BLaER1 (cell line): ENCODE measurements at regions not wholly inside any gene's neighbourhood (a gene's known extent, or its start where the extent isn't known, plus 50 kb on each side); places are given as distances from the start of the nearest gene placed in this dataset.

Experiments used
- H3K27ac ChIP-seq: shearing (Covaris generic); formaldehyde crosslinking; 2 replicates; pipeline ENCODE4 v1.8.1; 2022
- H3K27me3 ChIP-seq: shearing (Covaris generic); formaldehyde crosslinking; 2 replicates; pipeline ENCODE4 v1.8.1; 2022
- H3K36me3 ChIP-seq: shearing (Covaris generic); formaldehyde crosslinking; 2 replicates; pipeline ENCODE4 v1.8.1; 2022
- H3K4me1 ChIP-seq: shearing (Covaris generic); formaldehyde crosslinking; 2 replicates; pipeline ENCODE4 v1.8.1; 2022
- H3K4me2 ChIP-seq: shearing (Covaris generic); formaldehyde crosslinking; 2 replicates; pipeline ENCODE4 v1.8.1; 2022
- H3K4me3 ChIP-seq: shearing (Covaris generic); formaldehyde crosslinking; 2 replicates; pipeline ENCODE4 v1.8.1; 2022
- H3K9ac ChIP-seq: shearing (Covaris generic); formaldehyde crosslinking; 2 replicates; pipeline ENCODE4 v1.8.1; 2022
- H3K9me3 ChIP-seq: shearing (Covaris generic); formaldehyde crosslinking; 2 replicates; pipeline ENCODE4 v1.8.1; 2022
- H4K20me1 ChIP-seq: shearing (Covaris generic); formaldehyde crosslinking; 2 replicates; pipeline ENCODE4 v1.8.1; 2022
- Cebpa-rat ChIP-seq: shearing (Covaris generic); IDR thresholded peaks from 2 replicates; pipeline ENCODE4 v1.8.1; 2022

GRCh38 chr1:82486969-82487368 lies 686.2 kb downstream of the ADGRL2 start:
- Histone ChIP-seq H3K4me1 (no peaks in the 10 kb centered on the region), H3K4me2 (no peak overlapping the region), H3K27ac (no peak overlapping the region), H3K9ac (no peak overlapping the region), H3K27me3 (no peaks in the 10 kb centered on the region), H4K20me1 (no peaks in the 10 kb centered on the region), H3K4me3 (no peak overlapping the region), H3K9me3 (no peaks in the 10 kb centered on the region), H3K36me3 (no peaks in the 10 kb centered on the region)
- no peak for TF ChIP-seq Cebpa-rat

GRCh38 chr1:82486468-82486867 lies 685.7 kb downstream of the ADGRL2 start:
- Histone ChIP-seq H3K27me3 (no peaks in the 10 kb centered on the region), H3K9ac (no peak overlapping the region), H3K4me2 (no peak overlapping the region), H3K4me1 (no peaks in the 10 kb centered on the region), H3K27ac (no peak overlapping the region), H3K36me3 (no peaks in the 10 kb centered on the region), H3K4me3 (no peak overlapping the region), H3K9me3 (no peaks in the 10 kb centered on the region), H4K20me1 (no peaks in the 10 kb centered on the region)
- no peak for TF ChIP-seq Cebpa-rat

GRCh38 chr1:82485591-82486369 lies 685.0 kb downstream of the ADGRL2 start:
- Histone ChIP-seq H3K27me3 (no peaks in the 10 kb centered on the region), H3K36me3 (no peaks in the 10 kb centered on the region), H3K4me3 (no peak overlapping the region), H3K4me2 (no peak overlapping the region), H3K9me3 (no peaks in the 10 kb centered on the region), H3K27ac (no peak overlapping the region), H4K20me1 (no peaks in the 10 kb centered on the region), H3K9ac (no peak overlapping the region), H3K4me1 (no peaks in the 10 kb centered on the region)
- TF ChIP-seq Cebpa-rat, result no peak

GRCh38 chr1:82483146-82483545 lies 682.4 kb downstream of the ADGRL2 start:
- no peak overlapping the region for H3K9ac ChIP-seq
- H3K27ac ChIP-seq, result no peak overlapping the region
- no peaks in the 10 kb centered on the region for H3K36me3 ChIP-seq
- no peaks in the 10 kb centered on the region for H3K4me1 ChIP-seq
- H3K9me3 ChIP-seq, result no peaks in the 10 kb centered on the region
- no peaks in the 10 kb centered on the region for H3K27me3 ChIP-seq
- TF ChIP-seq Cebpa-rat, result no peak
- H3K4me3 ChIP-seq, result no peak overlapping the region
- no peak overlapping the region for H3K4me2 ChIP-seq
- no peaks in the 10 kb centered on the region for H4K20me1 ChIP-seq

- no peak overlapping the region for H3K9ac ChIP-seq
- no peaks in the 10 kb centered on the region for H3K27me3 ChIP-seq
- no peaks in the 10 kb centered on the region for H3K4me1 ChIP-seq
- H4K20me1 ChIP-seq, result no peaks in the 10 kb centered on the region
- no peak overlapping the region for H3K4me3 ChIP-seq
- H3K9me3 ChIP-seq, result no peaks in the 10 kb centered on the region
- no peak overlapping the region for H3K27ac ChIP-seq
- no peak overlapping the region for H3K4me2 ChIP-seq
- H3K36me3 ChIP-seq, result no peaks in the 10 kb centered on the region
- TF ChIP-seq Cebpa-rat, result no peak
These were observed 678.2 kb downstream of the ADGRL2 start for GRCh38 chr1:82478916-82479315.

- Histone ChIP-seq H3K27me3 (no peaks in the 10 kb centered on the region), H3K36me3 (no peaks in the 10 kb centered on the region), H4K20me1 (no peaks in the 10 kb centered on the region), H3K4me3 (no peak overlapping the region), H3K9me3 (no peaks in the 10 kb centered on the region), H3K9ac (no peak overlapping the region), H3K4me2 (no peak overlapping the region), H3K4me1 (peaks cover 9% of the 10 kb centered on the region; the same call in 1 of the 2 replicates), H3K27ac (no peak overlapping the region)
- TF ChIP-seq Cebpa-rat, result no peak
These were observed 671.9 kb downstream of the ADGRL2 start for GRCh38 chr1:82472489-82473131.

- H3K36me3 ChIP-seq, result no peaks in the 10 kb centered on the region
- no peaks in the 10 kb centered on the region for H3K9me3 ChIP-seq
- H3K27me3 ChIP-seq, result no peaks in the 10 kb centered on the region
- no peak overlapping the region for H3K4me2 ChIP-seq
- no peak overlapping the region for H3K4me3 ChIP-seq
- H4K20me1 ChIP-seq, result no peaks in the 10 kb centered on the region
- H3K9ac ChIP-seq, result no peak overlapping the region
- TF ChIP-seq Cebpa-rat, result no peak
- peaks cover 9% of the 10 kb centered on the region; the same call in 1 of the 2 replicates for H3K4me1 ChIP-seq
- H3K27ac ChIP-seq, result no peak overlapping the region
These were observed 666.2 kb downstream of the ADGRL2 start for GRCh38 chr1:82466891-82467290.

GRCh38 chr1:82466416-82466815 lies 665.7 kb downstream of the ADGRL2 start:
- no peaks in the 10 kb centered on the region for H4K20me1 ChIP-seq
- TF ChIP-seq Cebpa-rat, result no peak
- H3K4me2 ChIP-seq, result no peak overlapping the region
- no peaks in the 10 kb centered on the region for H3K27me3 ChIP-seq
- no peak overlapping the region for H3K9ac ChIP-seq
- H3K27ac ChIP-seq, result no peak overlapping the region
- H3K4me3 ChIP-seq, result no peak overlapping the region
- H3K4me1 ChIP-seq, result peaks cover 9% of the 10 kb centered on the region; the same call in 1 of the 2 replicates
- H3K9me3 ChIP-seq, result no peaks in the 10 kb centered on the region
- no peaks in the 10 kb centered on the region for H3K36me3 ChIP-seq

GRCh38 chr1:82465024-82465423 lies 664.3 kb downstream of the ADGRL2 start:
- no peak overlapping the region for H3K4me2 ChIP-seq
- H3K4me3 ChIP-seq, result no peak overlapping the region

GRCh38 chr1:82464362-82465001 lies 663.7 kb downstream of the ADGRL2 start:
- no peaks in the 10 kb centered on the region for H3K9me3 ChIP-seq
- no peaks in the 10 kb centered on the region for H3K27me3 ChIP-seq
- no peak overlapping the region for H3K27ac ChIP-seq
- no peaks in the 10 kb centered on the region for H4K20me1 ChIP-seq
- no peak overlapping the region for H3K9ac ChIP-seq
- no peak for TF ChIP-seq Cebpa-rat
- H3K4me1 ChIP-seq, result no peaks in the 10 kb centered on the region
- no peaks in the 10 kb centered on the region for H3K36me3 ChIP-seq
- H3K4me2 ChIP-seq, result no peak overlapping the region
- H3K4me3 ChIP-seq, result no peak overlapping the region

More at GRCh38 chr1:82465024-82465423, 664.3 kb downstream of the ADGRL2 start:
- Histone ChIP-seq H3K36me3 (no peaks in the 10 kb centered on the region), H4K20me1 (no peaks in the 10 kb centered on the region), H3K4me1 (no peaks in the 10 kb centered on the region), H3K9me3 (no peaks in the 10 kb centered on the region), H3K9ac (no peak overlapping the region), H3K27ac (no peak overlapping the region), H3K27me3 (no peaks in the 10 kb centered on the region)
- no peak for TF ChIP-seq Cebpa-rat
